Mesodermal cell (in vitro differentiated cells): ENCODE measurements at regions not wholly inside any gene's neighbourhood (a gene's known extent, or its start where the extent isn't known, plus 50 kb on each side); places are given as distances from the start of the nearest gene placed in this dataset.

ENCODE experiments used
- H3K27ac ChIP-seq: 2 replicates; pipeline ENCODE4 v1.7.0; 2013; ENCODE audit warnings: mild to moderate bottlenecking, low read depth, low read length, moderate library complexity; ENCODE audit not compliant: severe bottlenecking
- H3K36me3 ChIP-seq: 2 replicates; pipeline ENCODE4 v1.7.1; 2013; ENCODE audit warnings: mild to moderate bottlenecking, low read length, moderate library complexity; ENCODE audit not compliant: control insufficient read depth, insufficient read depth
- H3K4me1 ChIP-seq: one replicate; pipeline ENCODE4 v1.7.1; 2013; ENCODE audit warnings: mild to moderate bottlenecking, low read length; ENCODE audit not compliant: insufficient read depth, control insufficient read depth, poor library complexity, severe bottlenecking
- H3K4me3 ChIP-seq: 2 replicates; pipeline ENCODE4 v1.7.0; 2013; ENCODE audit warnings: low read length, control low read depth, mild to moderate bottlenecking; ENCODE audit not compliant: insufficient read depth, poor library complexity, severe bottlenecking; ENCODE audit errors: extremely low read depth
- H3K9me3 ChIP-seq: 2 replicates; pipeline ENCODE4 v1.7.1; 2013; ENCODE audit warnings: mild to moderate bottlenecking, low read length, moderate library complexity; ENCODE audit not compliant: control insufficient read depth
- WGBS, 2 experiments: methylation state at CpG; one replicate each; pipeline ENCODE4 v1.1.5; 2013; ENCODE audit warnings: missing lambda C conversion rate in 2 of 2; ENCODE audit not compliant: insufficient coverage in 2 of 2; 5-methylcytosine and 5-hydroxymethylcytosine counted together

- no peaks in the 10 kb centered on the region for H3K36me3 ChIP-seq
- 67 to 80% methylated on average over 1 of the region's 4 CpGs for WGBS, 2 experiments
- no peak overlapping the region for H3K4me3 ChIP-seq
- H3K27ac ChIP-seq: no peak overlapping the region
- no peaks in the 10 kb centered on the region for H3K4me1 ChIP-seq
- no peaks in the 10 kb centered on the region for H3K9me3 ChIP-seq
Observed at GRCh38 chrX:45894864-45895645, 650.2 kb downstream of the ZNF674 start.

GRCh38 chrX:45889471-45889870, 655.8 kb downstream of the ZNF674 start:
- no peaks in the 10 kb centered on the region for H3K9me3 ChIP-seq
- no peaks in the 10 kb centered on the region for H3K36me3 ChIP-seq
- WGBS, 2 experiments: 100% methylated on average over 2 of the region's 8 CpGs; no CpG with 5 or more reads in 1 of the 2 experiments
- H3K27ac ChIP-seq: no peak overlapping the region
- H3K4me1 ChIP-seq: no peaks in the 10 kb centered on the region
- no peak overlapping the region for H3K4me3 ChIP-seq

- no peaks in the 10 kb centered on the region for H3K9me3 ChIP-seq
- H3K27ac ChIP-seq: no peak overlapping the region
- no peaks in the 10 kb centered on the region for H3K36me3 ChIP-seq
- no peak overlapping the region for H3K4me3 ChIP-seq
- no peaks in the 10 kb centered on the region for H3K4me1 ChIP-seq
Observed at GRCh38 chrX:45888518-45888917, 656.7 kb downstream of the ZNF674 start.

GRCh38 chrX:45885931-45886330, 659.3 kb downstream of the ZNF674 start:
- H3K27ac ChIP-seq: no peak overlapping the region
- no peaks in the 10 kb centered on the region for H3K9me3 ChIP-seq
- H3K4me3 ChIP-seq: no peak overlapping the region
- H3K36me3 ChIP-seq: no peaks in the 10 kb centered on the region
- no CpG with 5 or more reads among the region's 2 CpGs for WGBS, 2 experiments
- H3K4me1 ChIP-seq: no peaks in the 10 kb centered on the region

- Histone ChIP-seq H3K9me3 (no peaks in the 10 kb centered on the region), H3K4me3 (no peak overlapping the region), H3K36me3 (no peaks in the 10 kb centered on the region), H3K27ac (no peak overlapping the region), H3K4me1 (no peaks in the 10 kb centered on the region)
- no CpG with 5 or more reads among the region's 3 CpGs for WGBS, 2 experiments
Observed at GRCh38 chrX:45879512-45879911, 665.7 kb downstream of the ZNF674 start.

- H3K4me3 ChIP-seq: no peak overlapping the region
- no peaks in the 10 kb centered on the region for H3K4me1 ChIP-seq
- H3K36me3 ChIP-seq: no peaks in the 10 kb centered on the region
- WGBS, 2 experiments: 100% methylated on average over 1 of the region's 4 CpGs; no CpG with 5 or more reads in 1 of the 2 experiments
- no peaks in the 10 kb centered on the region for H3K9me3 ChIP-seq
- no peak overlapping the region for H3K27ac ChIP-seq
Observed at GRCh38 chrX:45876206-45876605, 669.0 kb downstream of the ZNF674 start.

GRCh38 chrX:45873781-45874180, 671.4 kb downstream of the ZNF674 start:
- Histone ChIP-seq H3K27ac (no peak overlapping the region), H3K4me3 (no peak overlapping the region), H3K36me3 (no peaks in the 10 kb centered on the region), H3K9me3 (no peaks in the 10 kb centered on the region), H3K4me1 (no peaks in the 10 kb centered on the region)
- no CpG with 5 or more reads among the region's 3 CpGs for WGBS, 2 experiments

GRCh38 chrX:45872480-45872879, 671.8 kb upstream of the DIPK2B start:
- Histone ChIP-seq H3K36me3 (no peaks in the 10 kb centered on the region), H3K27ac (no peak overlapping the region), H3K4me1 (no peaks in the 10 kb centered on the region), H3K9me3 (no peaks in the 10 kb centered on the region), H3K4me3 (no peak overlapping the region)
- no CpG with 5 or more reads among the region's 1 CpG for WGBS, 2 experiments

- Histone ChIP-seq H3K36me3 (no peaks in the 10 kb centered on the region), H3K27ac (no peak overlapping the region), H3K4me3 (no peak overlapping the region), H3K4me1 (no peaks in the 10 kb centered on the region), H3K9me3 (no peaks in the 10 kb centered on the region)
- WGBS, 2 experiments: 71% methylated on average over 1 of the region's 1 CpG; no CpG with 5 or more reads in 1 of the 2 experiments
Observed at GRCh38 chrX:45868425-45868824, 667.7 kb upstream of the DIPK2B start.

GRCh38 chrX:45862801-45863200, 662.1 kb upstream of the DIPK2B start:
- Histone ChIP-seq H3K4me3 (no peak overlapping the region), H3K9me3 (no peaks in the 10 kb centered on the region), H3K4me1 (no peaks in the 10 kb centered on the region), H3K36me3 (no peaks in the 10 kb centered on the region), H3K27ac (no peak overlapping the region)
- WGBS, 2 experiments: 40% methylated on average over 1 of the region's 1 CpG; no CpG with 5 or more reads in 1 of the 2 experiments

- Histone ChIP-seq H3K27ac (no peak overlapping the region), H3K4me1 (no peaks in the 10 kb centered on the region), H3K36me3 (no peaks in the 10 kb centered on the region), H3K4me3 (no peak overlapping the region), H3K9me3 (no peaks in the 10 kb centered on the region)
- 78% methylated on average over 1 of the region's 1 CpG; no CpG with 5 or more reads in 1 of the 2 experiments for WGBS, 2 experiments
Observed at GRCh38 chrX:45860450-45860849, 659.8 kb upstream of the DIPK2B start.
